Neural cell (in vitro differentiated cells): ENCODE measurements at regions not wholly inside any gene's neighbourhood (a gene's known extent, or its start where the extent isn't known, plus 50 kb on each side); places are given as distances from the start of the nearest gene placed in this dataset.
A peak's percentile ranks its signal among the peaks of the same experiment; 100 is the strongest.

Experiments used
- H2AFZ ChIP-seq: fragments of 200-600, 300-800 bp; sonication (generic), shearing (Covaris generic); 2 replicates; pipeline ENCODE4 v1.6.0; 2014; ENCODE audit warnings: low read depth, mild to moderate bottlenecking, antibody characterized with exemption, low read length, moderate library complexity
- H3F3A ChIP-seq: fragments of 200-600 bp; shearing (Covaris generic); 2 replicates; pipeline ENCODE4 v1.6.1; 2016; ENCODE audit warnings: mild to moderate bottlenecking, moderate library complexity, mixed read lengths, antibody characterized with exemption, low read length; ENCODE audit not compliant: insufficient read depth, poor library complexity, severe bottlenecking
- H3K27ac ChIP-seq: fragments of 200-600, 300-800 bp; sonication (generic), shearing (Covaris generic); 2 replicates; pipeline ENCODE4 v1.5.1; 2014; ENCODE audit warnings: mild to moderate bottlenecking, low read length, moderate library complexity
- H3K27me3 ChIP-seq: fragments of 300-800, 200-600 bp; sonication (generic), shearing (Covaris generic); 2 replicates; pipeline ENCODE4 v1.6.0; 2014; ENCODE audit warnings: mild to moderate bottlenecking, low read depth, low read length, moderate library complexity; ENCODE audit not compliant: insufficient read depth
- H3K36me3 ChIP-seq: fragments of 300-800, 200-600 bp; sonication (generic), shearing (Covaris generic); 2 replicates; pipeline ENCODE4 v1.5.1; 2014; ENCODE audit warnings: mild to moderate bottlenecking, antibody characterized with exemption, low read length, moderate library complexity; ENCODE audit not compliant: insufficient read depth
- H3K4me2 ChIP-seq: fragments of 300-800, 200-600 bp; sonication (generic), shearing (Covaris generic); 2 replicates; pipeline ENCODE4 v1.6.0; 2014; ENCODE audit warnings: mild to moderate bottlenecking, low read length
- H3K4me3 ChIP-seq: fragments of 300-800, 200-600 bp; sonication (generic), shearing (Covaris generic); 2 replicates; pipeline ENCODE4 v1.5.1; 2014; ENCODE audit warnings: mild to moderate bottlenecking, low read length, moderate library complexity
- H3K79me2 ChIP-seq: fragments of 200-600 bp; shearing (Covaris generic); replicated peaks from 2 replicates; pipeline ENCODE4 v1.6.0; 2014; ENCODE audit warnings: mild to moderate bottlenecking, low read length, moderate library complexity; ENCODE audit not compliant: insufficient read depth
- H3K9ac ChIP-seq: fragments of 300-800, 200-600 bp; sonication (generic), shearing (Covaris generic); 2 replicates; pipeline ENCODE4 v1.6.1; 2016; ENCODE audit warnings: mild to moderate bottlenecking, low read length, mixed read lengths
- H3K9me2 ChIP-seq: fragments of 200-600 bp; shearing (Covaris generic); 2 replicates; pipeline ENCODE4 v1.6.1; 2016; ENCODE audit warnings: mild to moderate bottlenecking, low read length, mixed read lengths; ENCODE audit not compliant: insufficient read depth
- H3K9me3 ChIP-seq: fragments of 200-600, 300-800 bp; sonication (generic), shearing (Covaris generic); 2 replicates; pipeline ENCODE4 v1.6.1; 2016; ENCODE audit warnings: mild to moderate bottlenecking, mixed run types, low read length, moderate library complexity, mixed read lengths
- H4K20me1 ChIP-seq: fragments of 200-600 bp; shearing (Covaris generic); 2 replicates; pipeline ENCODE4 v1.6.1; 2016; ENCODE audit warnings: mild to moderate bottlenecking, mixed run types; ENCODE audit not compliant: insufficient read depth
- EP300 ChIP-seq: fragments of 450-650 bp; conservative IDR thresholded peaks from 2 replicates; pipeline ENCODE4 v1.6.1; 2014; ENCODE audit warnings: antibody characterized with exemption, mild to moderate bottlenecking, moderate library complexity; ENCODE audit not compliant: poor library complexity, severe bottlenecking
- EZH2 ChIP-seq: fragments of 200-600, 300-800 bp; shearing (Covaris generic), sonication (generic); IDR thresholded peaks from 2 replicates; pipeline ENCODE4 v1.6.1; 2014; ENCODE audit warnings: antibody characterized with exemption, low read length, borderline replicate concordance, mild to moderate bottlenecking; ENCODE audit not compliant: insufficient read depth, poor library complexity, severe bottlenecking
- MXI1 ChIP-seq: fragments of 450-650 bp; conservative IDR thresholded peaks from 2 replicates; pipeline ENCODE4 v1.6.1; 2014; ENCODE audit warnings: antibody characterized with exemption, mild to moderate bottlenecking; ENCODE audit not compliant: poor library complexity, severe bottlenecking
- POLR2AphosphoS5 ChIP-seq: IDR thresholded peaks from 2 replicates; pipeline ENCODE4 v1.6.1; 2012
- RAD21 ChIP-seq: fragments of 450-650 bp; conservative IDR thresholded peaks from 2 replicates; pipeline ENCODE4 v1.6.1; 2014; ENCODE audit warnings: antibody characterized with exemption, mild to moderate bottlenecking, moderate library complexity
- SMC3 ChIP-seq: fragments of 450-650 bp; conservative IDR thresholded peaks from 2 replicates; pipeline ENCODE4 v1.6.1; 2014; ENCODE audit warnings: antibody characterized with exemption, mild to moderate bottlenecking, moderate library complexity; ENCODE audit not compliant: poor library complexity
- TAF1 ChIP-seq: IDR thresholded peaks from 2 replicates; pipeline ENCODE4 v1.6.1; 2012; ENCODE audit warnings: low read depth
- TF ChIP-seq, protein P1 (sequence below): fragments of 450-650 bp; IDR thresholded peaks from 2 replicates; pipeline ENCODE4 v1.5.1; 2014; ENCODE audit warnings: antibody characterized with exemption, mild to moderate bottlenecking, moderate library complexity; ENCODE audit not compliant: poor library complexity, severe bottlenecking
- TF ChIP-seq, protein P2 (sequence below): IDR thresholded peaks from 2 replicates; pipeline ENCODE4 v1.6.1; 2012; ENCODE audit warnings: borderline replicate concordance

DNA sequence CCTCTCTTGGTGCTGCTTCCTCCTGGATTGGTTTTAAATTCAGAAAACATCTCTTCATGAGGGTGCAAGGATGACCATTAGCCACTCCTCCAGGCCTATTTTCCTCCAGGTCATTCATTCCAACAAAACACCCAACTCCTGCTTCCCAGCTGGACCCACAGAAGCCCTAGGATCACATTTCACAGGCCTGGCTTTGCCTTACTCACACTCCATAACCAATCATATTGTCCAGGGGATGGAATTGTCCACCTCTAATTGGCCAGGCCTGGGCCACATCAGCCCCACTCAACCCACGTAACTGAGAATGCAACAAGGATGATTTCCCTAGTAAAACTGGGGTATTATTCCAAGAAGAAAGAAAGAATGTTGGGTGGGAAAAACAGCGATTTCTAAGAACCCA is 616.7 kb upstream of the SUCLG2 start:
- no peak overlapping the region for H3K4me2 ChIP-seq
- H3K9me2 ChIP-seq: no peaks in the 10 kb centered on the region
- H3K36me3 ChIP-seq: no peaks in the 10 kb centered on the region
- no peak overlapping the region for H2AFZ ChIP-seq
- H3K4me3 ChIP-seq: no peak overlapping the region
- H3K27me3 ChIP-seq: no peaks in the 10 kb centered on the region
- no peaks in the 10 kb centered on the region for H3K79me2 ChIP-seq
- H3K9ac ChIP-seq: no peak overlapping the region
- no peaks in the 10 kb centered on the region for H4K20me1 ChIP-seq
- TF ChIP-seq POLR2AphosphoS5 (no peak), RAD21 (no peak), MXI1 (no peak), EP300 (no peak), EZH2 (no peak), SMC3 (no peak), TAF1 (no peak)
- TF ChIP-seq, protein P1, sequence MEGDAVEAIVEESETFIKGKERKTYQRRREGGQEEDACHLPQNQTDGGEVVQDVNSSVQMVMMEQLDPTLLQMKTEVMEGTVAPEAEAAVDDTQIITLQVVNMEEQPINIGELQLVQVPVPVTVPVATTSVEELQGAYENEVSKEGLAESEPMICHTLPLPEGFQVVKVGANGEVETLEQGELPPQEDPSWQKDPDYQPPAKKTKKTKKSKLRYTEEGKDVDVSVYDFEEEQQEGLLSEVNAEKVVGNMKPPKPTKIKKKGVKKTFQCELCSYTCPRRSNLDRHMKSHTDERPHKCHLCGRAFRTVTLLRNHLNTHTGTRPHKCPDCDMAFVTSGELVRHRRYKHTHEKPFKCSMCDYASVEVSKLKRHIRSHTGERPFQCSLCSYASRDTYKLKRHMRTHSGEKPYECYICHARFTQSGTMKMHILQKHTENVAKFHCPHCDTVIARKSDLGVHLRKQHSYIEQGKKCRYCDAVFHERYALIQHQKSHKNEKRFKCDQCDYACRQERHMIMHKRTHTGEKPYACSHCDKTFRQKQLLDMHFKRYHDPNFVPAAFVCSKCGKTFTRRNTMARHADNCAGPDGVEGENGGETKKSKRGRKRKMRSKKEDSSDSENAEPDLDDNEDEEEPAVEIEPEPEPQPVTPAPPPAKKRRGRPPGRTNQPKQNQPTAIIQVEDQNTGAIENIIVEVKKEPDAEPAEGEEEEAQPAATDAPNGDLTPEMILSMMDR: no peak
- TF ChIP-seq, protein P2, sequence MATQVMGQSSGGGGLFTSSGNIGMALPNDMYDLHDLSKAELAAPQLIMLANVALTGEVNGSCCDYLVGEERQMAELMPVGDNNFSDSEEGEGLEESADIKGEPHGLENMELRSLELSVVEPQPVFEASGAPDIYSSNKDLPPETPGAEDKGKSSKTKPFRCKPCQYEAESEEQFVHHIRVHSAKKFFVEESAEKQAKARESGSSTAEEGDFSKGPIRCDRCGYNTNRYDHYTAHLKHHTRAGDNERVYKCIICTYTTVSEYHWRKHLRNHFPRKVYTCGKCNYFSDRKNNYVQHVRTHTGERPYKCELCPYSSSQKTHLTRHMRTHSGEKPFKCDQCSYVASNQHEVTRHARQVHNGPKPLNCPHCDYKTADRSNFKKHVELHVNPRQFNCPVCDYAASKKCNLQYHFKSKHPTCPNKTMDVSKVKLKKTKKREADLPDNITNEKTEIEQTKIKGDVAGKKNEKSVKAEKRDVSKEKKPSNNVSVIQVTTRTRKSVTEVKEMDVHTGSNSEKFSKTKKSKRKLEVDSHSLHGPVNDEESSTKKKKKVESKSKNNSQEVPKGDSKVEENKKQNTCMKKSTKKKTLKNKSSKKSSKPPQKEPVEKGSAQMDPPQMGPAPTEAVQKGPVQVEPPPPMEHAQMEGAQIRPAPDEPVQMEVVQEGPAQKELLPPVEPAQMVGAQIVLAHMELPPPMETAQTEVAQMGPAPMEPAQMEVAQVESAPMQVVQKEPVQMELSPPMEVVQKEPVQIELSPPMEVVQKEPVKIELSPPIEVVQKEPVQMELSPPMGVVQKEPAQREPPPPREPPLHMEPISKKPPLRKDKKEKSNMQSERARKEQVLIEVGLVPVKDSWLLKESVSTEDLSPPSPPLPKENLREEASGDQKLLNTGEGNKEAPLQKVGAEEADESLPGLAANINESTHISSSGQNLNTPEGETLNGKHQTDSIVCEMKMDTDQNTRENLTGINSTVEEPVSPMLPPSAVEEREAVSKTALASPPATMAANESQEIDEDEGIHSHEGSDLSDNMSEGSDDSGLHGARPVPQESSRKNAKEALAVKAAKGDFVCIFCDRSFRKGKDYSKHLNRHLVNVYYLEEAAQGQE: no peak
- H3K27ac ChIP-seq: no peak overlapping the region
- no peaks in the 10 kb centered on the region for H3F3A ChIP-seq
- no peaks in the 10 kb centered on the region for H3K9me3 ChIP-seq

DNA sequence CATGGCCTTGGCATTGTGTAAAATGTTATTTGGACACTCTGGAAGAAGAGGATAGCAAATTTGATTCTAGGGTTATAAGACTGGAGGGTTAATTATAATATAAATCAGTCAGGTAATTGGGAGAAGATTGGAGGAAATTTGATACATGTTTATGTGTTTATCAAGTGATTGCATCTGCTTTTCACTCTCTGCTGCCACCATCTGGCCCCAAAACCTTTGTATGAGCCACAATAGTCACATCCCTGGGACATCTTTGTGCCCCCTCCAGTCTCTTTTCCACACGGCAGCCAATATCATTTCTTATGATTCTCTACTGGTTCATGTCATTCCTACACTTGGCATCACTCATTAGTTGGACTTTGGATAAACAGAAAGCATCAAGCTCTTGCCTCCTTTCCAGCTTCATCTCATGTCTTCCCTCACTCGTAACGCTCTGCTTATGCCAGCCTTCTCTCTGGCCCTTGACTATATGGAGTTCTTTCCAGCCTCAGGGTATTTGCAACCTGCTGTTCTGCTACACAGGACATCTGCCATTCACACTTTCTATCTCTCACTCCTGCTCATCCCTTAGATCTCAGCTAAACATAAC is 602.3 kb upstream of the SUCLG2 start:
- Histone ChIP-seq H3K79me2 (no peaks in the 10 kb centered on the region), H3K4me2 (no peak overlapping the region), H3K9me2 (no peaks in the 10 kb centered on the region), H3F3A (no peaks in the 10 kb centered on the region), H3K4me3 (no peak overlapping the region), H3K27ac (no peak overlapping the region), H3K27me3 (no peaks in the 10 kb centered on the region), H3K9me3 (no peaks in the 10 kb centered on the region), H2AFZ (no peak overlapping the region), H3K9ac (no peak overlapping the region), H4K20me1 (no peaks in the 10 kb centered on the region), H3K36me3 (no peaks in the 10 kb centered on the region)
- peak; percentile 37 for TF ChIP-seq RAD21
- TF ChIP-seq, protein P2: no peak
- no peak for TF ChIP-seq MXI1
- no peak for TF ChIP-seq TAF1
- no peak for TF ChIP-seq EZH2
- TF ChIP-seq SMC3: peak; percentile 56
- TF ChIP-seq POLR2AphosphoS5: no peak
- no peak for TF ChIP-seq EP300
- TF ChIP-seq, protein P1: peak; percentile 43
